IPS-15b (cell line): ENCODE measurements at regions not wholly inside any gene's neighbourhood (a gene's known extent, or its start where the extent isn't known, plus 50 kb on each side); places are given as distances from the start of the nearest gene placed in this dataset.

Experiments
- H3K27me3 ChIP-seq: one replicate; pipeline ENCODE4 v1.6.1; 2013; ENCODE audit warnings: low read length; ENCODE audit not compliant: control insufficient read depth, insufficient read depth
- H3K36me3 ChIP-seq: one replicate; pipeline ENCODE4 v1.6.1; 2013; ENCODE audit warnings: low read length; ENCODE audit not compliant: control insufficient read depth, insufficient read depth
- H3K4me1 ChIP-seq: one replicate; pipeline ENCODE4 v1.6.1; 2013; ENCODE audit warnings: mild to moderate bottlenecking, low read length; ENCODE audit not compliant: control insufficient read depth, insufficient read depth
- H3K4me3 ChIP-seq: one replicate; pipeline ENCODE4 v1.5.1; 2013; ENCODE audit warnings: low read depth, low read length
- H3K9ac ChIP-seq: one replicate; pipeline ENCODE4 v1.6.1; 2013; ENCODE audit warnings: low read depth, mild to moderate bottlenecking, low read length
- H3K9me3 ChIP-seq: one replicate; pipeline ENCODE4 v1.6.1; 2013; ENCODE audit warnings: mild to moderate bottlenecking, low read length; ENCODE audit not compliant: control insufficient read depth, insufficient read depth

DNA sequence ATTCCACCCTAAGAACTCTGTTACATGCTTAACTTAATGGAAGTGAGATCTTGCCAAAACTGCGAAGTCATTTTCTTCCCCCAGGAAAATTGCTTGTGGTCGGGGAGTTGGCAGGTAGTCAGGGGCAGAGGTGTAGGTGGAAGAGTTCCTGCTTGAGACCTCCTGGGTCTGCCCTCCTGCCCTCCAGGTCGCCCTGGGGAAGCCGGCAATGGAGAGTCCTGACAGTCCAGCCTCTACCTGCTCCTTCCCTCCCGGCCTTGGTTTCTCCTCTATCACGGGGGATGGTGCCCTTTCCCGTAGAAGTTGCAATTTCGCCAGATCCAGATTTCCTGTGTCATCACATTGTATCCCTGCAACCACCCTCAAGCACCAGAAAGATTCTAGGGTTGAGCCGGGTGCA is 463.8 kb downstream of the MATN1 start:
- H3K4me3 ChIP-seq = no peak overlapping the region
- H3K4me1 ChIP-seq = no peaks in the 10 kb centered on the region
- no peaks in the 10 kb centered on the region for H3K9me3 ChIP-seq
- no peaks in the 10 kb centered on the region for H3K36me3 ChIP-seq
- no peaks in the 10 kb centered on the region for H3K27me3 ChIP-seq
- H3K9ac ChIP-seq = no peak overlapping the region

DNA sequence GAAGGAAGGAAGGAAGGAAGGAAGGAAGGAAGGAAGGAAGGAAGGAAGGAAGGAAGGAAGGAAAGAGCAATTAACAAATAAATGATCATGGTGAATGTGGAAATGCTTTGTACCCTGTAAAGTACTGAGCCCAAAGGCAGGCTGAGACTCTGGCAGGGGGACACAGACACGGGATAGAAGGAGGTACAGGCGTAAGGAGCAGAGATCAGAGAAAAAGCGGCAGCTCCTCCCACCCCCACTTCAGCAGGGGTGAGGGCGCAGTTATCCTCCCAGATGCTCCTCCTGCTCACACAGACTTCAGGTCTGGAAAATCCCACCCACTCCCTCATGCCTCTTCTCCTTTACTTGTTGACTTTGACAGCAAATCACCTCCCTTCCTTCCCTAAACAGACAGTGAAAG is 464.5 kb downstream of the MATN1 start:
- H3K9ac ChIP-seq = no peak overlapping the region
- H3K4me3 ChIP-seq = no peak overlapping the region
- H3K4me1 ChIP-seq = no peaks in the 10 kb centered on the region
- no peaks in the 10 kb centered on the region for H3K27me3 ChIP-seq
- H3K36me3 ChIP-seq = no peaks in the 10 kb centered on the region
- no peaks in the 10 kb centered on the region for H3K9me3 ChIP-seq

DNA sequence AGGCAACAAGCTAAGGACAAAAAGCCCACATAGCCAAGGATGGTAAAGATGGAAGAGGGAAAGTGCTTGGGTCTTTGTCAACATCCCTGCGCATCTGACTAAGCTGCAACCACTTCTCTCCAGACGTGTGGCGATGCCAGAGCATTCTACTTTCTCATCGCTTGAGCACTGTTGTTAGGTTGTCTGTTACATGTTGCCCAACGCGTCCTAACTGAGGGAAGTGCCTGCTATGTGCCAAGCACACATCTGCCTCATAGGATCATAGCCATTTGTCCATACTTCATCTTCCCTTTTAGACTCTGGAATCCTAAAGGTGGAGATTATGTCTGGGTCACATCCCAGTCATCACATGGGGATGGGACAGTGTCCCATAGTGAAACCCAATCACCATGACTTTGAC is 464.9 kb downstream of the MATN1 start:
- no peak overlapping the region for H3K9ac ChIP-seq
- no peaks in the 10 kb centered on the region for H3K4me1 ChIP-seq
- H3K27me3 ChIP-seq = no peaks in the 10 kb centered on the region
- no peaks in the 10 kb centered on the region for H3K9me3 ChIP-seq
- H3K4me3 ChIP-seq = no peak overlapping the region
- no peaks in the 10 kb centered on the region for H3K36me3 ChIP-seq

DNA sequence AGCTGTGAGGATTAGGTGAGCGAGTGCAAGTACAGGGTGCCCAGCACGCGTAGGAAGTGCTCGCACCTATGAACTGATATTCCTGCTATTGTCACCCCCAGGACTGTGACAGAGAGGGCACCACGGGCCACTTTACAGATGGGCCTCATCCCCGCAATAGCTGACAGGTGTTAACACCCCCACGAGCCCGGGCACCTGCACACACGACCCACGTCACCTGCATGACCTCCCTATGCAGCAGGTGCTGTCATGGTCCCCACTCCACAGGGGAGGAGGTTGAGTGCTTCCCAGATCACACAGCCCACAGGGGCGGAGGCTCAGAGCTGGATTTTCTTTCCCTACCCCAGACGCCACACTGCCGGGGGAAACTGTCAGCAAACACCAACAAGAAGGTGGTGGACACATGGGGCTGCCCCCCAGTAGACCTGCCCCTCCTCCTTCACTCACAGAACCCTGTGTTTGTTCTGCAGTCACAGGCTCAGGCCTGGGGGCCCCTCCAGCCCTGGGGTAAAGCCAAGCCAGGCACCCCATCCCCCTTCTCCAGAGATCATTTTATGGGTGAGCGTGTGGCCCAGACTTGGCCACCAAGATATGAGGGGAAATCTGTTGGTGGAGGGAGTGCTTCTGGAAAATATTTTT is 465.5 kb downstream of the MATN1 start:
- Histone ChIP-seq H3K27me3 (no peaks in the 10 kb centered on the region), H3K4me3 (no peak overlapping the region), H3K9me3 (no peaks in the 10 kb centered on the region), H3K4me1 (no peaks in the 10 kb centered on the region), H3K9ac (no peak overlapping the region), H3K36me3 (no peaks in the 10 kb centered on the region)

DNA sequence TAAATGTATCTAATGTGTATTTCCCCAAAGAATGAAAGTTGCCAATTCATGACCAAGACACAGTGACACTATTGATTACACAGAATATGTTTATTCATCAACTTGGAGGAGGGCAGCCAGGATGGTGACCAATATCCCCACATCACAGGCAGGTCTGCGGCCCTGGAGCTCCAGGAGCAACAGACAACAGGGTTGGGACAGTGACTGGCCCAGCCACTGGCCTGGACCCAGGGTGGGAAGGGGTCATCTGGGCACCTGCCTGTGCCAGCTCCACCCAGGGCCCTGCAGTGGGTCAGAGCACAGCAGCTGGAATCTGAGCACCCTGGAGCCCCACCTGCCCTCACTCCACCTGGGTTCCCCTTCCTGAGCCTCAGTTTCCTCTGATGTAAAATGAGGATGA is 466.1 kb downstream of the MATN1 start:
- no peaks in the 10 kb centered on the region for H3K27me3 ChIP-seq
- H3K4me3 ChIP-seq = no peak overlapping the region
- no peak overlapping the region for H3K9ac ChIP-seq
- H3K4me1 ChIP-seq = no peaks in the 10 kb centered on the region
- no peaks in the 10 kb centered on the region for H3K9me3 ChIP-seq
- no peaks in the 10 kb centered on the region for H3K36me3 ChIP-seq

DNA sequence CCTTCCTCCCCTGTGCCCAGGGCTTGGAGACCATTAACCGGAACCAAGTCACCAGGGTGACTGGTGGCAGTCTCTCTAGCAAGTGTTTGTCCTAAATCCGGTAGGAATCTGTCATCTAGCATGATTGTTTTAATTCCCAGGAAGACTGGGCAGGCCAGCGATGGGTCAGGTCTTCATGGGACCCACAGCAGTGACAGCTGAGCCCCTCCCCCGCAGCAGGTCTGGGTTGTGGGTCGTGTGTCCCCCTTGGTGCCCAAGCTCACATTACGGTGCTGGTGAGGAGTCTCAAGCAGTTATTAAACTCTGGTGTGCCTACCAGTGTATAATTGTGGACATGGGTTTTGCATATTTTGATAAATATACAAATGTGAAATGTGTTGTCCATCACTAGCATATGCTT is 466.5 kb downstream of the MATN1 start:
- Histone ChIP-seq H3K4me3 (no peak overlapping the region), H3K9ac (no peak overlapping the region), H3K36me3 (no peaks in the 10 kb centered on the region), H3K27me3 (no peaks in the 10 kb centered on the region), H3K9me3 (no peaks in the 10 kb centered on the region), H3K4me1 (no peaks in the 10 kb centered on the region)

DNA sequence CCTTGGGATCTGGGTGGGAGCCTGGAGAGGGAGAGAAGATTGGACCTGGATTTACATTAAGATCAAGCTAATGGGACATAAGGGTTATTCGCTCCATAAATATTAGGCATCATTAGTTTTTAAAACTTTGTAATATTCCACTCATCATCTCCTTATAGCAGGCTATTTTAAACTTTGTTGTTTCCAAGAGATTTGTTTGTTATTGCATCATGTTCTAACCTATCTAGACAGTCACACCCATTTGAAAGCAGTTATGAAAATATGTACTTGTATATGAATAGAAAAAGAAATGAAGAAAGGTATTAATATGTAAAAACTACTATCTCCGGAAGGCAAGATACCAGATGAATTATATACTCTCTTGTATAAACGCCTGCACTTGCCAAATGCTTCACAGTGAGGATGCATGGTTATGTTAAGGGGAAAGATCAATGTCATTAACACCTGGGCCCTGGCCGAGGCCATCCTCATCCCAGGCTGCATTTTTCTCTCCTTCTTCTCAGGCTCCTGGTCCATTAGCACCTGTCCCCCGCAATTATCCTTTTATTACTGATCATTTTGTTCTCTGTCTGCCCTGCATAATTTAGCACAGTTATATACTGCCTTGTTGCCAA is 468.2 kb downstream of the MATN1 start:
- H3K9me3 ChIP-seq = no peaks in the 10 kb centered on the region
- no peaks in the 10 kb centered on the region for H3K4me1 ChIP-seq
- no peak overlapping the region for H3K4me3 ChIP-seq
- no peaks in the 10 kb centered on the region for H3K36me3 ChIP-seq
- H3K27me3 ChIP-seq = no peaks in the 10 kb centered on the region
- H3K9ac ChIP-seq = no peak overlapping the region

DNA sequence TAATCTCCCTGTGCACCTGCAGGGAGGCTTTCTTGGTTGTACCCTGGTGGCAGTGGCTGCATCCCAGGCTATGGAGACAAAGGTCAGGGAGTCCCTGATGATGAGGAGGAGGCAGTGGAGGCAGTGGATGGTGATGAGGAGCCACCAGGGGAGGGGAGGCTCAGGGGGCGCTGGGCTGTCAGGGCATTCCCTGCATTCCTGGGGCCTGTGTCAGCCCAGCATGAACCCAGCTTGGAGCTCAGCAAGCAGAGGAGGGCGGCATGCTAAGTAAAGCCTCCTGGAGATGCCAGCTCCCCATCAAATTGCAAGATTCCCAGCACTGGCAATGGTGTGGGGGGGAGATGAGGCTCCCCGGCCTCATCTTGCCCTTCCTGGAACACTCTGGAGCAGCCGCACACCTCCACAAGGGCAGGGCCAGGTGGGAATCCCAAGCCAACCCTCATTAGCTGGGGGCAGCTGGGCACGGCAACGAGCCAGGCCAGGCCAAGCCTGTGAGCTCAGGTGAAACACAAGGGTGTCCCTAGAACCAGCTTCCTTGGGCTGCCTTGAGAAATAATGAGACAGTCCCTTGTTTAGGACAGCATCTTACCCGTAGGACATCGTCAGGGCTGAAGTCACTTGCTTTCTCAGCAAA is 469.5 kb downstream of the MATN1 start:
- Histone ChIP-seq H3K4me3 (no peak overlapping the region), H3K27me3 (no peaks in the 10 kb centered on the region), H3K36me3 (no peaks in the 10 kb centered on the region), H3K9me3 (no peaks in the 10 kb centered on the region), H3K4me1 (no peaks in the 10 kb centered on the region), H3K9ac (no peak overlapping the region)

DNA sequence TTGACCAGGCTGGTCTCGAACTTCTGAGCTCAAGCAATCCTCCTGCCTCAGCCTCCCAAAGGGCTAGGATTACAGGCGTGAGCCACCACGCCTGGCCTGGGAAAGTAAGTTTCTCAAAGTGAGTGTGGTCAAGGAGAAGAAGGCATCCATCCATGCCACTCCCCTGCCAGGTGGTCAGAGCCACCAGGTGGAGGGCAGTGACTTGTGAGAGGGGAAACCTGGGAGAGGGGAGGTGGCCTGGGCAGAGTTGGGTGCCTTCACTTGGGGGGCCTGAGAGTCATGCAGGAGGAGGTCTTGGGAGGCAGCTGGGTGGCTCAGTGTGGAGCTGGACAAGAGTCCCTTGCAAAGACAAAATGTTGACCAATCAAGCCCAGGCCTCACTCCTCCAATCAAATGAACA is 470.0 kb downstream of the MATN1 start:
- Histone ChIP-seq H3K4me1 (no peaks in the 10 kb centered on the region), H3K27me3 (no peaks in the 10 kb centered on the region), H3K36me3 (no peaks in the 10 kb centered on the region), H3K4me3 (no peak overlapping the region), H3K9me3 (no peaks in the 10 kb centered on the region), H3K9ac (no peak overlapping the region)

DNA sequence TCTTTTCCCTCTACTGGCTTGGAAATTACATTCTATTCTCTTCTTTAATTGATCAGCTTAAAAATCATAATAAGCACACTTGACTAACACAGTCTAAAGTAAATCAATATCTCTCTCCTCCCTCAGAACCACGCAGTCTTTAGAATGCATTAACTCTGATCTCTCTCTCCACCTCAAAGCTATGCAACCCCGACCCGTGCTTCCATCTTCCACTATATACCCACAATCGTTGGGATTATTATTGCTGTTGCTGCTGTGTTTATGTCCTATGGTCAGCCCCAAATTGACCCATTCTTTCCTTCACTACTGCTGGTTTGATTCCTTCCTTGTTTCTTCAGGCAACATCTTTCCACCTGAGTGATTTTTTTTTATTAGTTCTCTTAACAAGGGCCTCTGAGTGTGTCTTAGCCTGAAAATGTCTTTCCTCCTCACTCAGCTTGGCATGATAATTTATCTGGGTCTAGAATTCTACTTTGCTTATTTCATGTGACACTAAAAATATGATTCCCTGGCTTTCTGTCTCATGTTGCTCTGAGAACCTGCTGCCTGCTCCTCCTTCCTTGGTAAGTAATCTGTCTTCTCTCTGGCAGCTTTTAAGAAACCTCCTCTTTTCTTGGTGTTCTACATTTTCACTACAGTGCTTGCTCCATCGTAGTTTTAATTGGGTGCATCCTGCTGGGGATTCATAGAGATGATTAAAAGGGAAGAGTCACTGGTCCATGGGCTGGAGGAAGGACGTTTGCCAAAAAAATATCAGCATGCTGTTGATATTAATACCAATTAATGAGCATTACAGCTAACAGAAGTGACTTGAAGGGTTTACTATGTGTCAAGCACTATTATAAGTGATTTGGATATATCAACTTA is 472.2 kb downstream of the MATN1 start:
- Histone ChIP-seq H3K4me3 (no peak overlapping the region), H3K9me3 (no peaks in the 10 kb centered on the region), H3K36me3 (no peaks in the 10 kb centered on the region), H3K4me1 (no peaks in the 10 kb centered on the region), H3K27me3 (no peaks in the 10 kb centered on the region), H3K9ac (no peak overlapping the region)

DNA sequence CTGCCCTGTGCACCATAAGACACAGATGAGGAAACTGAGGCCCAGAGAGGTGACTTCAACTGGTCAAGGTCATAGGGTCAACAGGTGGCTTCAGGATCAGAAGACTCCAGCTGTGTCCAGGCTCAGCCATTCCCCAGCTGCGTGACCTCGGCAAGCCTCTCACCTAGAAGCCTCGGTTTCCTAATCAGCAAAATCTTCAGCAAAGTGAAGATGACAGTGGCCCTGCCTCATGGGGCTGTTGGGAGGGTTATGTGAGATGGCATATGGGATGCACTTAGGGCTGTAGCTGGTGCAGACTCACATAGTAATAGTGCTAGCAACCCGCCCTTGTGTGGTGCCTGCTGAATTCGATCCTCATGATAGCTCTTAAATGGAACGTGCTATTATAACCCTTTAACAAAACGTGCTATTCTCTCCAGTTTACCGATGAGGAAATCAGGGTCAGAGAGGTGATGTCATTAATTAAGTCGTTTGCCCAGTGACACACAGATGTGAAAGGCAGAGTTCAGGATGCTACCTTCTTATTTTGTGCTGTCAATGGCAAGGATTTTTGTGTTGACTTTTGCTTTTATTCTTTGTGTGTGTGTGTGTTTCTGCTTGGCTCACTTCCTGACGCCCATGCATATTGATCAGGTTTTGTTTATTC is 472.9 kb downstream of the MATN1 start:
- H3K4me1 ChIP-seq = no peaks in the 10 kb centered on the region

More for the DNA sequence above, 472.9 kb downstream of the MATN1 start:
- H3K27me3 ChIP-seq = no peaks in the 10 kb centered on the region
- no peak overlapping the region for H3K9ac ChIP-seq
- no peak overlapping the region for H3K4me3 ChIP-seq
- no peaks in the 10 kb centered on the region for H3K36me3 ChIP-seq
- no peaks in the 10 kb centered on the region for H3K9me3 ChIP-seq
